ENCODE measurements at regions not wholly inside any gene's neighbourhood (a gene's known extent, or its start where the extent isn't known, plus 50 kb on each side); places are given as distances from the start of the nearest gene placed in this dataset.

GRCh38 chr10:64586934-64587503 lies 1065.8 kb downstream of the REEP3 start:
- no peak overlapping the region for H2BK5ac ChIP-seq (ENCODE audit: low read length)
- no peak overlapping the region for H2BK12ac ChIP-seq (ENCODE audit: low read length)
- H2BK15ac ChIP-seq (ENCODE audit: low read length), result no peak overlapping the region
- H3K4ac ChIP-seq (ENCODE audit: low read length), result no peak overlapping the region
- H3K18ac ChIP-seq (ENCODE audit: low read length), result no peak overlapping the region
- H3K27me3 ChIP-seq (ENCODE audit: control insufficient read depth in 3 of 3, insufficient read depth in 3 of 3, low read depth in 1 of 3, low read length in 3 of 3), result no peaks in the 10 kb centered on the region
- no peak for DNase-seq (ENCODE audit: low spot score)
- H3K4me1 ChIP-seq (ENCODE audit: control insufficient read depth in 2 of 2, insufficient read depth in 1 of 2, low read depth in 1 of 2, low read length in 2 of 2), result no peaks in the 10 kb centered on the region
- no peaks in the 10 kb centered on the region for H3K9me3 ChIP-seq (replicated peaks in 1 of 2; ENCODE audit: control insufficient read depth in 2 of 2, insufficient read depth in 1 of 2, low read depth in 1 of 2, low read length in 2 of 2)
- H3K23ac ChIP-seq (ENCODE audit: low read depth, low read length, poor library complexity), result no peak overlapping the region
- no peak overlapping the region for H3K4me2 ChIP-seq (ENCODE audit: insufficient read depth, low read length, poor library complexity, severe bottlenecking)
- no peak overlapping the region for H4K91ac ChIP-seq (ENCODE audit: low read depth, low read length, poor library complexity)
- H3K79me1 ChIP-seq (ENCODE audit: low read depth, low read length), result no peaks in the 10 kb centered on the region
- H3K27ac ChIP-seq (replicated peaks; ENCODE audit: low read length), result no peak overlapping the region
- H2AK5ac ChIP-seq (ENCODE audit: low read depth, low read length), result no peak overlapping the region
- H3K4me3 ChIP-seq (ENCODE audit: low read length in 2 of 2), result no peak overlapping the region
- no peak overlapping the region for H2BK120ac ChIP-seq (ENCODE audit: low read depth, low read length)
- H4K8ac ChIP-seq (ENCODE audit: low read depth, low read length), result no peak overlapping the region
- no peaks in the 10 kb centered on the region for H3K36me3 ChIP-seq (replicated peaks in 1 of 2; ENCODE audit: control insufficient read depth in 2 of 2, insufficient read depth in 2 of 2, low read length in 2 of 2)
- H2AFZ ChIP-seq (ENCODE audit: low read length), result no peak overlapping the region
- H3K9ac ChIP-seq (ENCODE audit: low read depth, low read length, poor library complexity), result no peak overlapping the region
- H3K14ac ChIP-seq (ENCODE audit: low read length), result no peak overlapping the region
- WGBS, 2 donors (ENCODE audit: extremely low coverage in 2 of 2, insufficient read length in 2 of 2, insufficient replicate concordance in 1 of 2), result 100% methylated on average over 1 of the region's 2 CpGs; no CpG with 5 or more reads in 1 of the 2 donors

GRCh38 chr10:64594072-64594471 lies 1072.9 kb downstream of the REEP3 start:
- no peak overlapping the region for H2BK5ac ChIP-seq (ENCODE audit: low read length)
- no peak overlapping the region for H2BK120ac ChIP-seq (ENCODE audit: low read depth, low read length)
- H3K79me1 ChIP-seq (ENCODE audit: low read depth, low read length), result no peaks in the 10 kb centered on the region
- H2AK5ac ChIP-seq (ENCODE audit: low read depth, low read length), result no peak overlapping the region
- H3K27ac ChIP-seq (replicated peaks; ENCODE audit: low read length), result no peak overlapping the region
- no peak overlapping the region for H3K23ac ChIP-seq (ENCODE audit: low read depth, low read length, poor library complexity)
- no peak overlapping the region for H3K18ac ChIP-seq (ENCODE audit: low read length)
- no peak overlapping the region for H2BK12ac ChIP-seq (ENCODE audit: low read length)
- no peaks in the 10 kb centered on the region for H3K36me3 ChIP-seq (replicated peaks in 1 of 2; ENCODE audit: control insufficient read depth in 2 of 2, insufficient read depth in 2 of 2, low read length in 2 of 2)
- WGBS, 2 donors (ENCODE audit: extremely low coverage in 2 of 2, insufficient read length in 2 of 2, insufficient replicate concordance in 1 of 2), result no CpG with 5 or more reads among the region's 3 CpGs
- no peaks in the 10 kb centered on the region for H3K9me3 ChIP-seq (replicated peaks in 1 of 2; ENCODE audit: control insufficient read depth in 2 of 2, insufficient read depth in 1 of 2, low read depth in 1 of 2, low read length in 2 of 2)
- no peak overlapping the region for H3K4me3 ChIP-seq (ENCODE audit: low read length in 2 of 2)
- DNase-seq (ENCODE audit: low spot score), result no peak
- no peaks in the 10 kb centered on the region for H3K4me1 ChIP-seq (ENCODE audit: control insufficient read depth in 2 of 2, insufficient read depth in 1 of 2, low read depth in 1 of 2, low read length in 2 of 2)
- H3K14ac ChIP-seq (ENCODE audit: low read length), result no peak overlapping the region
- H4K91ac ChIP-seq (ENCODE audit: low read depth, low read length, poor library complexity), result no peak overlapping the region
- no peak overlapping the region for H2BK15ac ChIP-seq (ENCODE audit: low read length)
- no peak overlapping the region for H3K4ac ChIP-seq (ENCODE audit: low read length)
- no peak overlapping the region for H3K9ac ChIP-seq (ENCODE audit: low read depth, low read length, poor library complexity)
- no peak overlapping the region for H4K8ac ChIP-seq (ENCODE audit: low read depth, low read length)
- no peak overlapping the region for H3K4me2 ChIP-seq (ENCODE audit: insufficient read depth, low read length, poor library complexity, severe bottlenecking)
- H3K27me3 ChIP-seq (ENCODE audit: control insufficient read depth in 3 of 3, insufficient read depth in 3 of 3, low read depth in 1 of 3, low read length in 3 of 3), result no peaks in the 10 kb centered on the region
- no peak overlapping the region for H2AFZ ChIP-seq (ENCODE audit: low read length)

- Histone ChIP-seq H3K9me3 (replicated peaks in 1 of 2; ENCODE audit: control insufficient read depth in 2 of 2, insufficient read depth in 1 of 2, low read depth in 1 of 2, low read length in 2 of 2) (no peaks in the 10 kb centered on the region), H3K36me3 (replicated peaks in 1 of 2; ENCODE audit: control insufficient read depth in 2 of 2, insufficient read depth in 2 of 2, low read length in 2 of 2) (no peaks in the 10 kb centered on the region), H3K4ac (ENCODE audit: low read length) (no peak overlapping the region), H3K9ac (ENCODE audit: low read depth, low read length, poor library complexity) (no peak overlapping the region), H3K4me3 (ENCODE audit: low read length in 2 of 2) (no peak overlapping the region), H3K27me3 (ENCODE audit: control insufficient read depth in 3 of 3, insufficient read depth in 3 of 3, low read depth in 1 of 3, low read length in 3 of 3) (no peaks in the 10 kb centered on the region), H2BK15ac (ENCODE audit: low read length) (no peak overlapping the region), H2BK120ac (ENCODE audit: low read depth, low read length) (no peak overlapping the region), H3K14ac (ENCODE audit: low read length) (no peak overlapping the region), H2BK12ac (ENCODE audit: low read length) (no peak overlapping the region), H3K27ac (replicated peaks; ENCODE audit: low read length) (no peak overlapping the region), H3K4me2 (ENCODE audit: insufficient read depth, low read length, poor library complexity, severe bottlenecking) (no peak overlapping the region), H2BK5ac (ENCODE audit: low read length) (no peak overlapping the region), H3K79me1 (ENCODE audit: low read depth, low read length) (no peaks in the 10 kb centered on the region), H4K8ac (ENCODE audit: low read depth, low read length) (no peak overlapping the region), H3K4me1 (ENCODE audit: control insufficient read depth in 2 of 2, insufficient read depth in 1 of 2, low read depth in 1 of 2, low read length in 2 of 2) (no peaks in the 10 kb centered on the region), H2AK5ac (ENCODE audit: low read depth, low read length) (no peak overlapping the region), H3K18ac (ENCODE audit: low read length) (no peak overlapping the region), H2AFZ (ENCODE audit: low read length) (no peak overlapping the region), H3K23ac (ENCODE audit: low read depth, low read length, poor library complexity) (no peak overlapping the region), H4K91ac (ENCODE audit: low read depth, low read length, poor library complexity) (no peak overlapping the region)
- DNase-seq (ENCODE audit: low spot score), result no peak
- WGBS, 2 donors (ENCODE audit: extremely low coverage in 2 of 2, insufficient read length in 2 of 2, insufficient replicate concordance in 1 of 2), result no CpG with 5 or more reads among the region's 1 CpG
Observed at GRCh38 chr10:64598600-64598999, 1077.4 kb downstream of the REEP3 start.

DNA sequence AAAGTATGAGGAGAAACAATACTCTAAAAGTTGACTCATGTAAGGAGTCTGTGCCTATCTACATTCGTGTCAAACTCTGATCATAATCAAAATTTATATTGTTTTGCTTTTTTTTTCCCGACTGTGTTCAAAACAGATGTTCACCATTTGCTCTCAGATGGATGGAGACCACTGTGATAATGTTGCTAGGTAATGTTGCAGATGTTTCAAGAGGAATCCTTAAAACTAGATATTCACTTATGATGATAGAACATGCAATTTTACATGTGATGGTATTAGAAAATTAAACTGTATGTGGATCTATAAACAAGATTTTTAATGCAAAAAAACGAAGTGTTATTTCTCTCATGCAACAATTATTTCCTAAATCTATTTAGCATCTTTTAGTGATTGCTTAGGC lies 1080.1 kb downstream of the REEP3 start:
- H3K4ac ChIP-seq (ENCODE audit: low read length), result no peak overlapping the region
- no peak overlapping the region for H3K18ac ChIP-seq (ENCODE audit: low read length)

More for the DNA sequence above, 1080.1 kb downstream of the REEP3 start:
- Histone ChIP-seq H3K9me3 (replicated peaks in 1 of 2; ENCODE audit: control insufficient read depth in 2 of 2, insufficient read depth in 1 of 2, low read depth in 1 of 2, low read length in 2 of 2) (no peaks in the 10 kb centered on the region), H3K4me2 (ENCODE audit: insufficient read depth, low read length, poor library complexity, severe bottlenecking) (no peak overlapping the region), H3K4me1 (ENCODE audit: control insufficient read depth in 2 of 2, insufficient read depth in 1 of 2, low read depth in 1 of 2, low read length in 2 of 2) (no peaks in the 10 kb centered on the region), H3K27ac (replicated peaks; ENCODE audit: low read length) (no peak overlapping the region), H3K4me3 (ENCODE audit: low read length in 2 of 2) (no peak overlapping the region), H4K91ac (ENCODE audit: low read depth, low read length, poor library complexity) (no peak overlapping the region), H3K23ac (ENCODE audit: low read depth, low read length, poor library complexity) (no peak overlapping the region), H3K36me3 (replicated peaks in 1 of 2; ENCODE audit: control insufficient read depth in 2 of 2, insufficient read depth in 2 of 2, low read length in 2 of 2) (no peaks in the 10 kb centered on the region), H4K8ac (ENCODE audit: low read depth, low read length) (no peak overlapping the region), H2AFZ (ENCODE audit: low read length) (no peak overlapping the region), H3K14ac (ENCODE audit: low read length) (no peak overlapping the region), H2AK5ac (ENCODE audit: low read depth, low read length) (no peak overlapping the region), H3K79me1 (ENCODE audit: low read depth, low read length) (no peaks in the 10 kb centered on the region), H2BK12ac (ENCODE audit: low read length) (no peak overlapping the region), H2BK5ac (ENCODE audit: low read length) (no peak overlapping the region), H2BK120ac (ENCODE audit: low read depth, low read length) (no peak overlapping the region), H3K9ac (ENCODE audit: low read depth, low read length, poor library complexity) (no peak overlapping the region), H2BK15ac (ENCODE audit: low read length) (no peak overlapping the region), H3K27me3 (ENCODE audit: control insufficient read depth in 3 of 3, insufficient read depth in 3 of 3, low read depth in 1 of 3, low read length in 3 of 3) (no peaks in the 10 kb centered on the region)
- DNase-seq (ENCODE audit: low spot score), result no peak
- no CpG with 5 or more reads among the region's 3 CpGs for WGBS, 2 donors (ENCODE audit: extremely low coverage in 2 of 2, insufficient read length in 2 of 2, insufficient replicate concordance in 1 of 2)

All from neuronal stem cell (in vitro differentiated cells).